ENCODE measurements at regions not wholly inside any gene's neighbourhood (a gene's known extent, or its start where the extent isn't known, plus 50 kb on each side); places are given as distances from the start of the nearest gene placed in this dataset.
A peak's percentile ranks its signal among the peaks of the same experiment; 100 is the strongest.

GRCh38 chr5:141767671-141768070, 85.6 kb upstream of the ARAP3 start:
- no peak for TF ChIP-seq CTCF (IDR thresholded peaks at IDR 0.05)
- intact Hi-C loops (cut with DNase I), result no loop called here
- Histone ChIP-seq H3K27ac (no peak overlapping the region), H3K36me3 (no peaks in the 10 kb centered on the region), H3K27me3 (no peaks in the 10 kb centered on the region), H3K4me1 (no peaks in the 10 kb centered on the region), H3K4me3 (no peak overlapping the region), H3K9me3 (no peaks in the 10 kb centered on the region)
- no peak for DNase-seq
- ATAC-seq, result no peak

GRCh38 chr5:141765896-141766551, 84.0 kb upstream of the ARAP3 start:
- ATAC-seq (no peak), DNase-seq (peak in 2 of 4 donors; percentile 15 to 28)

GRCh38 chr5:141763541-141763940, 81.5 kb upstream of the ARAP3 start:
- DNase-seq, result no peak
- Histone ChIP-seq H3K27ac (no peak overlapping the region), H3K27me3 (peaks cover 0 to 34% of the 10 kb centered on the region in 2 donors), H3K9me3 (no peaks in the 10 kb centered on the region), H3K4me1 (no peaks in the 10 kb centered on the region), H3K4me3 (no peak overlapping the region), H3K36me3 (no peaks in the 10 kb centered on the region)
- no peak for ATAC-seq
- TF ChIP-seq CTCF (IDR thresholded peaks at IDR 0.05), result no peak
- intact Hi-C loops (cut with DNase I), result no loop called here

More at GRCh38 chr5:141765896-141766551, 84.0 kb upstream of the ARAP3 start:
- H3K27ac ChIP-seq, result no peak overlapping the region
- no peak for TF ChIP-seq CTCF (IDR thresholded peaks at IDR 0.05)
- no peaks in the 10 kb centered on the region for H3K9me3 ChIP-seq
- no peak overlapping the region for H3K4me3 ChIP-seq
- intact Hi-C loops (cut with DNase I), result no loop called here
- no peaks in the 10 kb centered on the region for H3K4me1 ChIP-seq
- H3K27me3 ChIP-seq, result peaks cover 0 to 10% of the 10 kb centered on the region in 2 donors
- H3K36me3 ChIP-seq, result no peaks in the 10 kb centered on the region

GRCh38 chr5:141762790-141763368, 80.8 kb upstream of the ARAP3 start:
- Histone ChIP-seq H3K36me3 (no peaks in the 10 kb centered on the region), H3K27ac (no peak overlapping the region), H3K9me3 (no peaks in the 10 kb centered on the region), H3K4me1 (no peaks in the 10 kb centered on the region), H3K4me3 (no peak overlapping the region), H3K27me3 (peaks cover 6 to 40% of the 10 kb centered on the region in 2 donors)
- DNase-seq (no peak), ATAC-seq (no peak)
- intact Hi-C loops (cut with DNase I), result no loop called here
- no peak for TF ChIP-seq CTCF (IDR thresholded peaks at IDR 0.05)

GRCh38 chr5:141762316-141762715, 80.3 kb upstream of the ARAP3 start:
- no peak overlapping the region for H3K4me3 ChIP-seq
- H3K27ac ChIP-seq, result no peak overlapping the region
- no peak for TF ChIP-seq CTCF (IDR thresholded peaks at IDR 0.05)
- H3K27me3 ChIP-seq, result peaks cover 6 to 46% of the 10 kb centered on the region in 2 donors
- H3K4me1 ChIP-seq, result no peaks in the 10 kb centered on the region
- ATAC-seq, result no peak
- DNase-seq, result no peak
- no peaks in the 10 kb centered on the region for H3K9me3 ChIP-seq
- H3K36me3 ChIP-seq, result no peaks in the 10 kb centered on the region
- intact Hi-C loops (cut with DNase I), result no loop called here
